ENCODE measurements at regions not wholly inside any gene's neighbourhood (a gene's known extent, or its start where the extent isn't known, plus 50 kb on each side); places are given as distances from the start of the nearest gene placed in this dataset.

DNA sequence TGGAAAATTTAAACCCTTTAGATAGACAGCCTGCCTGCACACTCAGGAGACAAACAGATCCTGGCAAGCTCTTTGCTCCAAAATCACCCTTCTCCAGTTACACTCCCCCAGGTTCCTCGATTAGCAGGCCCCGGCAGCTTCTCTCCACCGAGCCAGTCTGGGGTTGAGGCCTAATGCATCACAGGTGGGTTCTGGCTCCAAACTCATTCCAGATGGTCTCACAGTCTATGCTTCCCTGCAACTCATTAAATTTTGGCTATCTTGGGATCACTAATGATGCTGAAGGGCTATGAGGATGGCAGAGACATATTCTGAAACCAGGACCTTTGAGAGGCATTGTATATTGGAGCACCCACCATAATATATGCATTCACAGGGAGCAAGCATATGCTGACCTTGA, 559.8 kb upstream of the USP24 start:
- no peak overlapping the region for H3K4me3 ChIP-seq (ENCODE audit: extremely low read depth in 1 of 4, insufficient read depth in 2 of 4, low read depth in 3 of 4, low read length in 4 of 4)
- CTCF ChIA-PET (ENCODE audit: partially characterized antibody), result interaction anchor here (0.7 to 1.3 kb wide), 3 partner anchors 12 to 1417 kb away, joined by 3 read pairs; no protein-coding TSS in a partner anchor
- no peak overlapping the region for H3K9ac ChIP-seq (replicated peaks in 1 of 4; ENCODE audit: extremely low read depth in 1 of 4, low read depth in 3 of 4, low read length in 3 of 4)
- no peak overlapping the region for H3K23ac ChIP-seq (ENCODE audit: insufficient read length)
- H4K8ac ChIP-seq (ENCODE audit: extremely low read depth, insufficient read depth, low read length), result no peak overlapping the region; the same call in 1 of the 2 replicates
- no peak overlapping the region for H2BK5ac ChIP-seq (ENCODE audit: low read depth, low read length)
- H2BK15ac ChIP-seq (ENCODE audit: low read length), result no peak overlapping the region
- no peak overlapping the region for H3K14ac ChIP-seq (ENCODE audit: insufficient read length)
- no peaks in the 10 kb centered on the region for H4K20me1 ChIP-seq (replicated peaks in 1 of 2; ENCODE audit: control insufficient read depth in 1 of 2, insufficient read depth in 2 of 2, low read length in 2 of 2)
- TF ChIP-seq SP1 (IDR thresholded peaks at IDR 0.05; ENCODE audit: low read depth, low read length) (no peak), SIRT6 (IDR thresholded peaks at IDR 0.05; ENCODE audit: low read length) (no peak), TAF7 (optimal IDR thresholded peaks at IDR 0.05; ENCODE audit: borderline replicate concordance, low read depth, low read length) (no peak), KDM1A (IDR thresholded peaks at IDR 0.05; ENCODE audit: borderline replicate concordance, low read length) (no peak)
- H3K56ac ChIP-seq (replicated peaks; ENCODE audit: insufficient read length, low read depth, low read length), result no peak overlapping the region
- H3K79me1 ChIP-seq (ENCODE audit: low read depth, low read length), result no peaks in the 10 kb centered on the region
- no peak overlapping the region for H3K4ac ChIP-seq (replicated peaks; ENCODE audit: insufficient read length, low read depth, low read length)
- no peak overlapping the region for H3K4me2 ChIP-seq (ENCODE audit: insufficient read depth in 1 of 2, low read depth in 2 of 2, low read length in 2 of 2)
- H3K27me3 ChIP-seq (replicated peaks in 1 of 4; ENCODE audit: control insufficient read depth in 3 of 4, extremely low read depth in 1 of 4, insufficient read depth in 3 of 4, low read length in 3 of 4), result no peaks in the 10 kb centered on the region
- POLR2A ChIA-PET (ENCODE audit: partially characterized antibody), result no interaction called here
- H2BK20ac ChIP-seq (ENCODE audit: low read length), result no peak overlapping the region
- H2AFZ ChIP-seq (ENCODE audit: low read length), result no peak overlapping the region
- no peak overlapping the region for H4K91ac ChIP-seq (replicated peaks; ENCODE audit: insufficient read length, low read length)
- no peaks in the 10 kb centered on the region for H3K36me3 ChIP-seq (ENCODE audit: control insufficient read depth in 2 of 4, insufficient read depth in 4 of 4, low read length in 3 of 4)
- H3K23me2 ChIP-seq (ENCODE audit: low read depth, low read length), result no peaks in the 10 kb centered on the region
- 92% methylated on average over 3 of the region's 3 CpGs; no CpG with 5 or more reads in 1 of the 2 experiments for WGBS, 2 experiments (ENCODE audit: extremely low coverage in 1 of 2, insufficient coverage in 1 of 2, insufficient read length in 1 of 2, insufficient replicate concordance in 2 of 2, low coverage in 1 of 2, low lambda C conversion rate in 2 of 2, missing lambda C conversion rate in 1 of 2)
- H2BK120ac ChIP-seq (replicated peaks; ENCODE audit: low read depth, low read length), result no peak overlapping the region
- H3K9me3 ChIP-seq (ENCODE audit: insufficient read depth in 2 of 2, low read depth in 1 of 2, low read length in 1 of 2), result no peaks in the 10 kb centered on the region
- no peak overlapping the region for H3K27ac ChIP-seq (ENCODE audit: low read depth, low read length)
- no peak overlapping the region for H2AK5ac ChIP-seq (ENCODE audit: low read depth, low read length)
- H3K79me2 ChIP-seq (ENCODE audit: control insufficient read depth in 1 of 2, insufficient read depth in 2 of 2, low read length in 2 of 2), result no peaks in the 10 kb centered on the region
- no peak overlapping the region for H3K18ac ChIP-seq (ENCODE audit: extremely low read depth, low read length)
- DNase-seq (ENCODE audit: low read depth in 1 of 2, low spot score in 2 of 2) (no peak), FAIRE-seq (no peak)
- no peaks in the 10 kb centered on the region for H3K4me1 ChIP-seq (replicated peaks in 1 of 4; ENCODE audit: control insufficient read depth in 3 of 4, insufficient read depth in 4 of 4, low read length in 3 of 4)
- H2BK12ac ChIP-seq (ENCODE audit: low read depth, low read length), result no peak overlapping the region
- H4K5ac ChIP-seq (ENCODE audit: insufficient read length, low read depth, low read length), result no peak overlapping the region
